Upper lobe of right lung (tissue), 1 donor: ENCODE measurements at regions not wholly inside any gene's neighbourhood (a gene's known extent, or its start where the extent isn't known, plus 50 kb on each side); places are given as distances from the start of the nearest gene placed in this dataset.

Experiments
- ATAC-seq: fragments of 200-7000 bp; cut with Tn5 transposase; one replicate; pipeline ENCODE4 v1.9.1; 2020; ENCODE audit warnings: mild to moderate bottlenecking, moderate library complexity
- DNase-seq: peaks from one replicate; pipeline ENCODE4 v3.0.0-alpha.2; 2020
- H3K27ac ChIP-seq: fragments of 200-600 bp; one replicate; pipeline ENCODE4 v1.8.0; 2022
- H3K27me3 ChIP-seq: fragments of 200-600 bp; one replicate; pipeline ENCODE4 v1.8.0; 2022; ENCODE audit warnings: mild to moderate bottlenecking
- H3K36me3 ChIP-seq: fragments of 200-600 bp; one replicate; pipeline ENCODE4 v1.8.0; 2022
- H3K4me1 ChIP-seq: fragments of 200-600 bp; one replicate; pipeline ENCODE4 v1.8.0; 2022
- H3K4me3 ChIP-seq: fragments of 200-600 bp; one replicate; pipeline ENCODE4 v1.8.0; 2022; ENCODE audit warnings: mild to moderate bottlenecking
- H3K9me3 ChIP-seq: fragments of 200-600 bp; one replicate; pipeline ENCODE4 v1.8.0; 2022
- CTCF ChIP-seq: fragments of 200-600 bp; IDR thresholded peaks from one replicate; pipeline ENCODE4 v1.8.0; 2022; ENCODE audit warnings: antibody characterized with exemption
- intact Hi-C: fragments of 100-400 bp; cut with DNase I; formaldehyde crosslinking; loops from one replicate; pipeline ENCODE4 v1.11.0; 2022
- donor health status: DM: no; HTN: yes; CAD: no; lungs with severe emphysema.

DNA sequence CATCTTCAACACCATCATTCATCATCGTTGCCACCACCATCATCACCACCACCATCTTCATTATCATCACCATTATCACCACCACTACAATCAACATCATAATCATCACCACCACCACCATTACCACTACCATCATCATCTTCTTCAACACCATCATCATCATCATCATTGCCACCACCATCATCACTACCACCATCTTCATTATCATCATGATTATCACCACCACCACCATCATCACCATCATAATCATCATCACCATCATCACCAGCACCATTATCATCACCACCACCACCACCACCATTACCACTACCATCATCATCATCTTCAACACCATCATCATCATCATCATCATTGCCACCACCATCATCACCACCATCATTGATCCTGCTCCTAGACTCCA lies 112.7 kb downstream of the OAT start:
- Histone ChIP-seq H3K9me3 (no peaks in the 10 kb centered on the region), H3K27ac (no peak overlapping the region), H3K27me3 (no peaks in the 10 kb centered on the region), H3K4me3 (no peak overlapping the region), H3K4me1 (no peaks in the 10 kb centered on the region), H3K36me3 (no peaks in the 10 kb centered on the region)
- DNase-seq (no peak), ATAC-seq (no peak)
- no peak for TF ChIP-seq CTCF
- intact Hi-C loops = no loop called here

DNA sequence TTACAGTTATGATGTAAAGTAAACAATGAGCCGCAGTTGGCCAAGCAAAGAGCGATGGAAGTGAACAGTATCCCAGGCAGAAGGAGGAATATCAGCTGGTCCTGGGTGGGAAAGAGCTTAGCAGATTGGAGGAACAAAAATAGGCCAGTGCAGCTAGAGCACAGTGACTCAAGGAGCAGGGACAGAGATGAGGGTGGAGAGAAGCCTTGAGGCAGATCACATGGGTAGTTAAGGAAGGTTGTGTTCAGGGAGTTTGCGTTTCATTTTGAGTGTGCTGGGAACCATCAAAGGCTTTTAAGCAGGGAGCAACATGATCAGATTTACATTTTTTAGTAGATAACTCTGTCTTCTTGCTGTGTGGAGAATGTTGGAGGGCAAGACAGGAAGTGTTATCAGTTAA lies 113.6 kb downstream of the OAT start:
- H3K27me3 ChIP-seq = no peaks in the 10 kb centered on the region
- TF ChIP-seq CTCF = no peak
- no peak overlapping the region for H3K27ac ChIP-seq
- no peaks in the 10 kb centered on the region for H3K9me3 ChIP-seq
- ATAC-seq (no peak), DNase-seq (no peak)
- H3K4me3 ChIP-seq = no peak overlapping the region
- H3K4me1 ChIP-seq = no peaks in the 10 kb centered on the region
- H3K36me3 ChIP-seq = no peaks in the 10 kb centered on the region
- intact Hi-C loops = no loop called here

- no peak for ATAC-seq
- peak; percentile 38 for DNase-seq
- TF ChIP-seq CTCF = no peak
- Histone ChIP-seq H3K9me3 (no peaks in the 10 kb centered on the region), H3K36me3 (no peaks in the 10 kb centered on the region), H3K27me3 (no peaks in the 10 kb centered on the region), H3K27ac (no peak overlapping the region), H3K4me3 (no peak overlapping the region), H3K4me1 (no peaks in the 10 kb centered on the region)
- intact Hi-C loops = no loop called here
Observed at GRCh38 chr10:124303662-124304418, 114.9 kb downstream of the OAT start.

- intact Hi-C loops = no loop called here
- Histone ChIP-seq H3K27me3 (no peaks in the 10 kb centered on the region), H3K9me3 (no peaks in the 10 kb centered on the region), H3K4me3 (no peak overlapping the region), H3K27ac (no peak overlapping the region), H3K4me1 (no peaks in the 10 kb centered on the region), H3K36me3 (no peaks in the 10 kb centered on the region)
- TF ChIP-seq CTCF = no peak
- no peak for ATAC-seq
- DNase-seq = peak; percentile 47
Observed at GRCh38 chr10:124302951-124303505, 115.7 kb downstream of the OAT start.

DNA sequence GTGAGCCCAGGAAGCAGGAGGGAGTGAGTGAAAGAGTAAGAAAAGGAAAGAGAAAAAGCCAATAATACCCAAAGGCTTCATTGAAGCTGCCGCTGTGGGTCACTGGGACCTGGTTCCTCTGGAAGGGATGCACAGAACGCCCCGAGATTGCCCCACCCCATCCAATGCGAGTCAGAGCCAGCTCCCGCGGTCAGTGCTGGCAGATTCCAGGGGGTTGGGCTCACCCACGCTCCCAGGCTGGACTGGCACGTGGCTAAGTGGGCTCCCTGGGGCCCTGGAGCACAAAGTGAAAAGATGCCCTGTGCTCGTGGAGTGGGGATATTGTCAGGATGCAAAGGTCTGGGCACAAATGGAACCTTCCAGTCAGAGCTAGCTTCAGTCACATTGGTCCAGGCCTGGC lies 117.0 kb downstream of the OAT start:
- Histone ChIP-seq H3K9me3 (no peaks in the 10 kb centered on the region), H3K4me3 (no peak overlapping the region), H3K27ac (no peak overlapping the region), H3K27me3 (no peaks in the 10 kb centered on the region), H3K4me1 (no peaks in the 10 kb centered on the region), H3K36me3 (no peaks in the 10 kb centered on the region)
- peak; percentile 53 for DNase-seq
- intact Hi-C loops = no loop called here
- ATAC-seq = no peak
- no peak for TF ChIP-seq CTCF

GRCh38 chr10:124300735-124301134 lies 118.0 kb downstream of the OAT start:
- ATAC-seq (no peak), DNase-seq (no peak)
- intact Hi-C loops = no loop called here
- no peaks in the 10 kb centered on the region for H3K27me3 ChIP-seq
- no peak overlapping the region for H3K4me3 ChIP-seq
- TF ChIP-seq CTCF = no peak
- no peak overlapping the region for H3K27ac ChIP-seq
- no peaks in the 10 kb centered on the region for H3K4me1 ChIP-seq
- H3K36me3 ChIP-seq = no peaks in the 10 kb centered on the region
- H3K9me3 ChIP-seq = no peaks in the 10 kb centered on the region
